ENCODE measurements at regions not wholly inside any gene's neighbourhood (a gene's known extent, or its start where the extent isn't known, plus 50 kb on each side); places are given as distances from the start of the nearest gene placed in this dataset.

DNA sequence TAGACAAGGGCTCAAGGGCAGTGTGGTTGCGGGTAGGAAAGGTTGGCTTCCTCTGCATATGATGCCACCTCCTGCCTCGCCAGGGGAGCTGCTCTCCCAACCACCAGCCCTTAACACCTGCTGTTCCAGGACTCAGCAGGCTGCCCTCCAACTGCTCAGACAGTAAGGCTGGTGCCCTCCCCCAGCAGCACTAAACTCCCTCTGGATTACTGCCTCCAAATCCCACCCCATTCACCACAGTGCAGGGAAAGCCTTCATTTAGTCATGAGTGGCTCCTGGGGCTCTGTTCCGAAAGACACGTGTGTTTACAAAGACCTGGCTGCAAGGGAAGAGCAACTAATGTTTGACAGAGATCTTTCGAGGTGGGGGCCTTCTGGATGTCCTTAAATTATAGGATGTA lies 437.2 kb upstream of the MKI67 start:
- no peak for DNase-seq (ENCODE audit: low spot score)
- in situ Hi-C loops (cut with MboI; ENCODE audit: low pct_unique_long_range_greater_than_20kb, low sequenced_read_pairs, unreplicated experiment) = no loop called here
- TF ChIP-seq, protein P1, sequence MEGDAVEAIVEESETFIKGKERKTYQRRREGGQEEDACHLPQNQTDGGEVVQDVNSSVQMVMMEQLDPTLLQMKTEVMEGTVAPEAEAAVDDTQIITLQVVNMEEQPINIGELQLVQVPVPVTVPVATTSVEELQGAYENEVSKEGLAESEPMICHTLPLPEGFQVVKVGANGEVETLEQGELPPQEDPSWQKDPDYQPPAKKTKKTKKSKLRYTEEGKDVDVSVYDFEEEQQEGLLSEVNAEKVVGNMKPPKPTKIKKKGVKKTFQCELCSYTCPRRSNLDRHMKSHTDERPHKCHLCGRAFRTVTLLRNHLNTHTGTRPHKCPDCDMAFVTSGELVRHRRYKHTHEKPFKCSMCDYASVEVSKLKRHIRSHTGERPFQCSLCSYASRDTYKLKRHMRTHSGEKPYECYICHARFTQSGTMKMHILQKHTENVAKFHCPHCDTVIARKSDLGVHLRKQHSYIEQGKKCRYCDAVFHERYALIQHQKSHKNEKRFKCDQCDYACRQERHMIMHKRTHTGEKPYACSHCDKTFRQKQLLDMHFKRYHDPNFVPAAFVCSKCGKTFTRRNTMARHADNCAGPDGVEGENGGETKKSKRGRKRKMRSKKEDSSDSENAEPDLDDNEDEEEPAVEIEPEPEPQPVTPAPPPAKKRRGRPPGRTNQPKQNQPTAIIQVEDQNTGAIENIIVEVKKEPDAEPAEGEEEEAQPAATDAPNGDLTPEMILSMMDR (IDR thresholded peaks at IDR 0.05; ENCODE audit: extremely low read depth, insufficient read depth, missing control alignments) = no peak

DNA sequence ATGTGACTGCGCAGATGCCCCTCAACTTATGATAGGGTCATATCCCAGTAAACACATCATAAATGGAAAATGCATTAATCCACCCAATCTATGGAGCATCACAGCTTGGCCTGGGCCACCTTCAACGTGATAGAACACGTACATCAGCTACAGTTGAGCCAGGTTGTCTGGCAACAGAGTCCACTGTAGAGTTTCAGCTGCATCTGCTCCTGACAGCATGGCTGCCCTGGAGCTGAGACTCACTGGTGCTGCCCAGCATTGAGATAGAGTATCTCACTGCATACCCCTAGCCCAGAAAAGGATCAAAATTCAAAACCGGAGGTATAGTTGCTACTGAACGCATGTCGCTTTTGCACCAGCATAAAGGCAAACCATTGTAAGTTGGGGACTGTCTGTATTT lies 437.7 kb upstream of the MKI67 start:
- in situ Hi-C loops (cut with MboI; ENCODE audit: low pct_unique_long_range_greater_than_20kb, low sequenced_read_pairs, unreplicated experiment) = no loop called here
- TF ChIP-seq, protein P1 (IDR thresholded peaks at IDR 0.05; ENCODE audit: extremely low read depth, insufficient read depth, missing control alignments) = no peak
- DNase-seq (ENCODE audit: low spot score) = no peak

DNA sequence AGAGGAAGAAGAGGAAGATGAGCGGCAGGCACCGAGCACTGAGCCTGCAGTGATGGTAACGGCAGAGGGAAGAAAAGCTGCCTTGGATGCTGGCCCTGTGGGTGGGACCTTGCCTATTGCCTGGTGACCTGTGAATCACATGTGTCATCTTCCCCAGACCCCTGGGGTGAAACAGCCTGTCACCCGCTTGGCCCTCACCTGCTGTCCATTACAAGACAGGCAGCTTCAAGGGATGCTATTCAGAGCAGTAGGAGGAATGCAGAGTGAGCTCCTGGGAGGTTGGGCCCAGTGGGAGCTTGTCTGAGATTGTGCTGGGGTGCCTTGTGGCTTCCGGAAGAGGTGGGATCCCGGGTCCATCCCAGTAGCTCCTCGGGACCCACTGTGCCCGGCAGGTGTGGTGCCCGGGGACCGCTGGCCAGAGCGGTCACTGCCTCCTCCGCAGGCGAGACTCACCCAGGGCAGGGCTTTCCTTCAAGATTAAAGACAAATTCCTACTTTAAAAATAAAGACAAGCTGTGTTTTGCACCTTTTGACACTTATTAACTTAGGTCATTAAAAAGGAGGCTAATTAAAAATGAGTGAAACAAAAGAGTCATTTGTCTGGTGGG lies 440.2 kb upstream of the MKI67 start:
- TF ChIP-seq, protein P1 (IDR thresholded peaks at IDR 0.05; ENCODE audit: extremely low read depth, insufficient read depth, missing control alignments) = no peak
- DNase-seq (ENCODE audit: low spot score) = no peak
- in situ Hi-C loops (cut with MboI; ENCODE audit: low pct_unique_long_range_greater_than_20kb, low sequenced_read_pairs, unreplicated experiment) = no loop called here

DNA sequence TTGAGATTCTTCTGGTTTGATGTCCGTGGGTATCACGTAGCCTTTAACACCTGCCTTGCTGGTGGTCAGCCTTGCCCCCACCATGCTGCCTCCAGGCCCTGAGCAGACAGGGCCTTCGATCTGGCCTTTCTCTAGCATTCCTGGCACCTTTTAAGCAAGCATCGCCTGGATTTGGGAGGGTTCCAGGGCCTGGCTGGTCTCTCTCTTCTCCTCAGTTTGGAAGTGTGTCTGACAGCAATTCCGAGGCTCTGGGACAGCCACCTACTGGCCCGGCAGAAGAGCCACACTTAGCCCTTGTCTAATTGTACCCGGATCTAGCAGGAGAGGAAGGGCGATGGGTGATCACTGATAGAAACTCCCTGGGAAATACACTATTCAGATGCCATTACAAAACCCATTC lies 441.3 kb upstream of the MKI67 start:
- in situ Hi-C loops (cut with MboI; ENCODE audit: low pct_unique_long_range_greater_than_20kb, low sequenced_read_pairs, unreplicated experiment) = no loop called here
- TF ChIP-seq, protein P1 (IDR thresholded peaks at IDR 0.05; ENCODE audit: extremely low read depth, insufficient read depth, missing control alignments) = no peak
- DNase-seq (ENCODE audit: low spot score) = no peak

DNA sequence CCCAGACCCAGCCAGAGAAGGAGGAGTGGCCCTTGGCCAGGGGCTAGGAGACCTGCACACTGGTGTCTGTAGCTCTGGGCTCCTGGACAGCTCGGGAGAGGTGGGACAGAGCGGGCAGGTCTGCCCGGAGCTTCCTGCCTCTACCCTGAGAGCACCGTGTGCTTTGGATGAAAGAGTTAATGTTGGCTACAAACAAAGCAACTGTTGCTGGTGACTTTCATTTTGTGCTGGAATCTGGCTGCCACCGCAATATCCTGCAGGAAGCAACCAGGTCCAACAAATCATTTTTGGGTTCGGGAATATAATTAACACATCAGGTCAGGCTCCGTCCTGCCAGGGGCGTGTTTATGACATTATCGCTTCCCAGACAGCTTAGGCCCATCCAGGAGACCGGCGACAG lies 441.8 kb upstream of the MKI67 start:
- TF ChIP-seq, protein P1 (IDR thresholded peaks at IDR 0.05; ENCODE audit: extremely low read depth, insufficient read depth, missing control alignments) = no peak
- in situ Hi-C loops (cut with MboI; ENCODE audit: low pct_unique_long_range_greater_than_20kb, low sequenced_read_pairs, unreplicated experiment) = no loop called here
- no peak for DNase-seq (ENCODE audit: low spot score)

DNA sequence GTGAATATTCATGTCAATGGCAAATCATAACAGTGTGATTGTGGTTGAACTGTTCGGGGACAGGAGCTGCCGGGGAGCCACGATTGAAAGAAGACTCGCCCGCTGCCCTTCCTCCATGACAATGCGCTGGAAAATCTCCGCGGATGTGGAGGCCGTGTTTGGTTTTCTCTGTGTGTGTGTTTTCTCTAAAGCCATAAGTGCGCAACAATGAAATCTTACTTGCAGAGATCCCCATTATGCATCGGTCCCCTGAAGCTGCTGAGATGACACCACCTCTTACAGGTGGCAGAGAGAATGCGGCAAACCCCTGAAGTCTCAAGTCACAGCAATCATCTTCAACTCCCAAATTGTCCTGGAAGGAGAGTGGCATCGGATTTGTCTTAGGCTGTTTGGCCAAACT lies 442.3 kb upstream of the MKI67 start:
- in situ Hi-C loops (cut with MboI; ENCODE audit: low pct_unique_long_range_greater_than_20kb, low sequenced_read_pairs, unreplicated experiment) = no loop called here
- TF ChIP-seq, protein P1 (IDR thresholded peaks at IDR 0.05; ENCODE audit: extremely low read depth, insufficient read depth, missing control alignments) = no peak
- DNase-seq (ENCODE audit: low spot score) = no peak
